Lung (tissue), 11 donors: ENCODE measurements at regions not wholly inside any gene's neighbourhood (a gene's known extent, or its start where the extent isn't known, plus 50 kb on each side); places are given as distances from the start of the nearest gene placed in this dataset.

Source experiments
- ATAC-seq: fragments of 200-7000 bp; cut with Tn5 transposase; one replicate; pipeline ENCODE4 v1.9.1; 2020; ENCODE audit warnings: moderate number of reproducible peaks; ENCODE audit not compliant: insufficient read depth, low FRiP score
- DNase-seq, 3 donors: peaks; one replicate each; pipeline ENCODE4 v3.0.0-alpha.2; 2013 to 2017
- H3K27ac ChIP-seq, 2 donors: one replicate each; pipeline ENCODE4 v1.5.1; 2013; ENCODE audit warnings: mild to moderate bottlenecking in 2 of 2, moderate library complexity in 2 of 2, control low read depth in 1 of 2, inconsistent platforms in 1 of 2, low read depth in 1 of 2, low read length in 1 of 2
- H3K27me3 ChIP-seq, 3 donors: one replicate each; pipeline ENCODE4 v1.5.1; 2013; ENCODE audit warnings: low read length in 2 of 3; ENCODE audit not compliant: control insufficient read depth in 3 of 3, insufficient read depth in 3 of 3
- H3K36me3 ChIP-seq, 4 donors: one replicate each; pipeline ENCODE4 v1.5.1; 2013; ENCODE audit warnings: low read length in 4 of 4, mild to moderate bottlenecking in 1 of 4, moderate library complexity in 1 of 4; ENCODE audit not compliant: control insufficient read depth in 4 of 4, insufficient read depth in 4 of 4
- H3K4me1 ChIP-seq, 5 donors: one replicate each; pipeline ENCODE4 v1.5.1; 2013; ENCODE audit warnings: low read length in 5 of 5, mild to moderate bottlenecking in 2 of 5, moderate library complexity in 1 of 5; ENCODE audit not compliant: control insufficient read depth in 5 of 5, insufficient read depth in 5 of 5
- H3K4me3 ChIP-seq: one replicate; pipeline ENCODE4 v1.5.1; 2013; ENCODE audit warnings: mild to moderate bottlenecking, control low read depth, moderate library complexity
- H3K9ac ChIP-seq, 2 donors: one replicate each; pipeline ENCODE4 v1.5.1; 2013; ENCODE audit warnings: low read length in 2 of 2, control low read depth in 1 of 2; ENCODE audit not compliant: insufficient read depth in 1 of 2
- H3K9me3 ChIP-seq, 4 donors: one replicate each; pipeline ENCODE4 v1.5.1; 2013; ENCODE audit warnings: low read length in 3 of 4, mild to moderate bottlenecking in 1 of 4, moderate library complexity in 1 of 4; ENCODE audit not compliant: control insufficient read depth in 4 of 4, insufficient read depth in 3 of 4
- WGBS, 2 donors: extraction: QIAGEN DNeasy Blood & Tissue Kit; methylation state at CpG; one replicate each; pipeline ENCODE4 v1.1.7; 2013; 5-methylcytosine and 5-hydroxymethylcytosine counted together
- TF ChIP-seq, protein P1 (sequence below): IDR thresholded peaks from 2 replicates; pipeline ENCODE4 v1.5.1; 2012; ENCODE audit warnings: mild to moderate bottlenecking; ENCODE audit errors: control extremely low read depth, extremely low read depth
- donor health status: control.
- donor health status: control.
- donor health status: Bipolar disorder and iron deficiency.
- donor health status: healthy.
- donor health status: DM: yes; HTN: yes; CAD: no.

- H3K4me3 ChIP-seq, result no peak overlapping the region
- H3K27me3 ChIP-seq, result no peaks in the 10 kb centered on the region
- H3K36me3 ChIP-seq, result no peaks in the 10 kb centered on the region
- 15 to 43% methylated on average over 5 of the region's 5 CpGs for WGBS, 2 donors
- no peak overlapping the region for H3K27ac ChIP-seq
- no peak for DNase-seq
- TF ChIP-seq, protein P1, sequence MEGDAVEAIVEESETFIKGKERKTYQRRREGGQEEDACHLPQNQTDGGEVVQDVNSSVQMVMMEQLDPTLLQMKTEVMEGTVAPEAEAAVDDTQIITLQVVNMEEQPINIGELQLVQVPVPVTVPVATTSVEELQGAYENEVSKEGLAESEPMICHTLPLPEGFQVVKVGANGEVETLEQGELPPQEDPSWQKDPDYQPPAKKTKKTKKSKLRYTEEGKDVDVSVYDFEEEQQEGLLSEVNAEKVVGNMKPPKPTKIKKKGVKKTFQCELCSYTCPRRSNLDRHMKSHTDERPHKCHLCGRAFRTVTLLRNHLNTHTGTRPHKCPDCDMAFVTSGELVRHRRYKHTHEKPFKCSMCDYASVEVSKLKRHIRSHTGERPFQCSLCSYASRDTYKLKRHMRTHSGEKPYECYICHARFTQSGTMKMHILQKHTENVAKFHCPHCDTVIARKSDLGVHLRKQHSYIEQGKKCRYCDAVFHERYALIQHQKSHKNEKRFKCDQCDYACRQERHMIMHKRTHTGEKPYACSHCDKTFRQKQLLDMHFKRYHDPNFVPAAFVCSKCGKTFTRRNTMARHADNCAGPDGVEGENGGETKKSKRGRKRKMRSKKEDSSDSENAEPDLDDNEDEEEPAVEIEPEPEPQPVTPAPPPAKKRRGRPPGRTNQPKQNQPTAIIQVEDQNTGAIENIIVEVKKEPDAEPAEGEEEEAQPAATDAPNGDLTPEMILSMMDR, result no peak
- ATAC-seq, result no peak
- no peaks in the 10 kb centered on the region for H3K9me3 ChIP-seq
- H3K9ac ChIP-seq, result no peak overlapping the region
- peaks cover 0 to 2% (median 0%) of the 10 kb centered on the region in 5 donors for H3K4me1 ChIP-seq
Measured at GRCh38 chr13:91212231-91212630, 135.3 kb upstream of the MIR17HG start.

GRCh38 chr13:91214031-91214430 lies 133.5 kb upstream of the MIR17HG start:
- no peak overlapping the region for H3K27ac ChIP-seq
- no peaks in the 10 kb centered on the region for H3K9me3 ChIP-seq
- H3K36me3 ChIP-seq, result no peaks in the 10 kb centered on the region
- TF ChIP-seq, protein P1, result no peak
- H3K4me1 ChIP-seq, result peaks cover 0 to 5% (median 0%) of the 10 kb centered on the region in 5 donors
- no peaks in the 10 kb centered on the region for H3K27me3 ChIP-seq
- WGBS, 2 donors, result 21 to 48% methylated on average over 2 of the region's 2 CpGs
- H3K9ac ChIP-seq, result no peak overlapping the region
- no peak for DNase-seq
- ATAC-seq, result no peak
- H3K4me3 ChIP-seq, result no peak overlapping the region

- TF ChIP-seq, protein P1, result no peak
- whole genome bisulfite sequencing, 2 donors, result 59 to 61% methylated on average over 12 of the region's 12 CpGs
- no peaks in the 10 kb centered on the region for H3K9me3 ChIP-seq
- ATAC-seq, result no peak
- H3K9ac ChIP-seq, result no peak overlapping the region
- H3K27me3 ChIP-seq, result peaks cover 0 to 2% (median 0%) of the 10 kb centered on the region in 3 donors
- no peaks in the 10 kb centered on the region for H3K36me3 ChIP-seq
- peaks cover 0 to 5% (median 0%) of the 10 kb centered on the region in 5 donors for H3K4me1 ChIP-seq
- no peak overlapping the region for H3K4me3 ChIP-seq
- DNase-seq, result no peak
- H3K27ac ChIP-seq, result no peak overlapping the region
Measured at GRCh38 chr13:91216928-91217700, 130.4 kb upstream of the MIR17HG start.
